ENCODE measurements at regions not wholly inside any gene's neighbourhood (a gene's known extent, or its start where the extent isn't known, plus 50 kb on each side); places are given as distances from the start of the nearest gene placed in this dataset.

GRCh38 chr6:103405321-103405720 is 1454.4 kb downstream of the HACE1 start:
- no peak for TF ChIP-seq CTCF (IDR thresholded peaks at IDR 0.05)
- no peak for TF ChIP-seq POLR2AphosphoS5 (IDR thresholded peaks at IDR 0.05; ENCODE audit: insufficient read depth in 1 of 2, low read depth in 1 of 2)
